Right atrium auricular region (tissue), 2 donors: ENCODE measurements at regions not wholly inside any gene's neighbourhood (a gene's known extent, or its start where the extent isn't known, plus 50 kb on each side); places are given as distances from the start of the nearest gene placed in this dataset.

ENCODE experiments used
- DNase-seq: peaks from one replicate; pipeline ENCODE4 v3.0.0-alpha.2; 2019; ENCODE audit warnings: low spot score
- H3K27ac ChIP-seq, 2 donors: fragments of 200-600 bp; sonication (generic); 1 replicate in 1 of 2; 2 replicates in 1 of 2; pipeline ENCODE4 v1.5.1; 2016 to 2019
- H3K27me3 ChIP-seq, 2 donors: fragments of 200-600 bp; sonication (generic); one replicate each; pipeline versions ENCODE4 v1.5.1 to v1.6.0; 2017 to 2019
- H3K36me3 ChIP-seq: fragments of 200-600 bp; sonication (generic); one replicate; pipeline ENCODE4 v1.5.1; 2016
- H3K4me1 ChIP-seq, 2 donors: fragments of 200-600 bp; sonication (generic); one replicate each; pipeline versions ENCODE4 v1.5.1 to v1.6.0; 2017 to 2019
- H3K4me3 ChIP-seq, 2 donors: fragments of 200-600 bp; sonication (generic); 1 replicate in 1 of 2; 2 replicates in 1 of 2; pipeline ENCODE4 v1.5.1; 2017 to 2019; ENCODE audit warnings: mild to moderate bottlenecking in 1 of 2, moderate library complexity in 1 of 2
- H3K9me3 ChIP-seq, 2 donors: fragments of 200-600 bp; sonication (generic); one replicate each; pipeline ENCODE4 v1.5.1; 2019
- CTCF ChIP-seq, 2 donors: fragments of 200-600 bp; sonication (generic); IDR thresholded peaks; one replicate each; pipeline ENCODE4 v1.5.1; 2019; ENCODE audit warnings: antibody characterized with exemption in 2 of 2

DNA sequence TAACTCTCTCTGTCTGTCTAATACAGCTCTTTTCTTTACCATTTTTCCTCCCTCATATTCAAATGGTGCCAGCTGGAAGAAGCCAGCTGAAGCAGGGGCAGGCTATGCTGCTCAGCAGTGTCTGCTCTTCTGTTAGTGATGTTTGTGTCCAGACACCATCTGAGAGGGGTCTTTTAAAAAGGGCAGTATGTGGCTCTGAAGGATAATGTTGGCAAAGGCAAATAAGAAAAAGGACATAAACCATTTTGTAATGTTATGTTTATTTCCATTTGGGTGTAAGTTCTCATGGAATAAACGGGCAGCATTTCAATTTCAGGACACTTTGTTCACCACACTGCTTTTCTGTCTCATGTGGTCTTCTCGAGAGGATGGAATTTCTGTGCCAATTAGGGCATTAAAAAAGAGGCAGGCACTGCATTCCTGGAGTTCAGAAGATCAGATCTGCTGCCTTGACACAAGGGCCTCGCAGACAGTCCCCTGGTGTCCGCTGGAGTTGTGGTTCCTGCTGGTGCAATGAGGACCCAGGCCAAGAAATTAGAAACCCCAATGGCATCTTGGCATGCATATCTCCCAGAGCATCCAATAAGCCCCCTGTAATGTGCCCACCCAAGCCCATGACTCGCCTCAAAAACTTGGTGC lies 109.0 kb upstream of the ELMO1 start:
- no peaks in the 10 kb centered on the region for H3K36me3 ChIP-seq
- H3K27me3 ChIP-seq: no peaks in the 10 kb centered on the region
- H3K27ac ChIP-seq: no peak overlapping the region
- no peaks in the 10 kb centered on the region for H3K4me1 ChIP-seq
- DNase-seq: no peak
- H3K4me3 ChIP-seq: no peak overlapping the region
- no peak for TF ChIP-seq CTCF (IDR thresholded peaks at IDR 0.05)
- no peaks in the 10 kb centered on the region for H3K9me3 ChIP-seq

GRCh38 chr7:37558320-37559096 lies 109.8 kb upstream of the ELMO1 start:
- no peaks in the 10 kb centered on the region for H3K4me1 ChIP-seq
- no peaks in the 10 kb centered on the region for H3K9me3 ChIP-seq
- DNase-seq: no peak
- no peak overlapping the region for H3K27ac ChIP-seq
- no peak overlapping the region for H3K4me3 ChIP-seq
- H3K36me3 ChIP-seq: no peaks in the 10 kb centered on the region
- TF ChIP-seq CTCF (IDR thresholded peaks at IDR 0.05): no peak
- H3K27me3 ChIP-seq: no peaks in the 10 kb centered on the region

DNA sequence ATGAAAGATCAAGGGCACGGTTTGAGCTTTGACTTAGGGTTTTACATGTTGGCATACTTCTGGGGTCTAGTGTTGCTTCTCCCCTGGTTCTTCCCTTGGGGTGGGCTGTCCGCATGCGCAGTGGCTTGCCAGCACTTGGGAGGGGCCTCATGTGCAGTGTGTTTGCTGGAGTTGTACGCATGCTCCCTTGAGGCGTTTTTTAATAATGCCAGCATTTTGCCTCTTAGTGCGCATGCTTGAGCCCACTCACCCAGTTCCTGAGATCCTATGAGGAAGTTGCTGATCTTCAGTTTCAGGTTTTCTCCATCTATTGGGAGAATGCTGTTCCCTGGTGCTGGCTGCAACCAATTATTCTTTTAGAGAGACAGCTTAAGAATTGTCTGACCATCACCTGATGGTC lies 113.4 kb upstream of the GPR141 start:
- Histone ChIP-seq H3K9me3 (no peaks in the 10 kb centered on the region), H3K27me3 (no peaks in the 10 kb centered on the region), H3K36me3 (no peaks in the 10 kb centered on the region), H3K4me1 (no peaks in the 10 kb centered on the region), H3K4me3 (no peak overlapping the region), H3K27ac (no peak overlapping the region)
- no peak for TF ChIP-seq CTCF (IDR thresholded peaks at IDR 0.05)
- DNase-seq: no peak

- no peak for TF ChIP-seq CTCF (IDR thresholded peaks at IDR 0.05)
- no peak for DNase-seq
- Histone ChIP-seq H3K9me3 (no peaks in the 10 kb centered on the region), H3K27me3 (no peaks in the 10 kb centered on the region), H3K4me1 (no peaks in the 10 kb centered on the region), H3K36me3 (no peaks in the 10 kb centered on the region), H3K27ac (no peak overlapping the region), H3K4me3 (no peak overlapping the region)
These were observed 111.8 kb upstream of the GPR141 start for GRCh38 chr7:37571806-37572205.

GRCh38 chr7:37577412-37577811 lies 106.2 kb upstream of the GPR141 start:
- no peaks in the 10 kb centered on the region for H3K27me3 ChIP-seq
- H3K27ac ChIP-seq: no peak overlapping the region
- H3K36me3 ChIP-seq: no peaks in the 10 kb centered on the region
- no peak for DNase-seq
- TF ChIP-seq CTCF (IDR thresholded peaks at IDR 0.05): no peak
- no peak overlapping the region for H3K4me3 ChIP-seq
- H3K9me3 ChIP-seq: no peaks in the 10 kb centered on the region
- H3K4me1 ChIP-seq: no peaks in the 10 kb centered on the region
